ENCODE measurements at regions not wholly inside any gene's neighbourhood (a gene's known extent, or its start where the extent isn't known, plus 50 kb on each side); places are given as distances from the start of the nearest gene placed in this dataset.

- TF ChIP-seq PPARA (CRISPR knock-in tag; IDR thresholded peaks at IDR 0.05; ENCODE audit: borderline replicate concordance) (no peak), PATZ1 (CRISPR knock-in tag; IDR thresholded peaks at IDR 0.05; ENCODE audit: borderline replicate concordance) (no peak), ZFP30 (CRISPR knock-in tag; IDR thresholded peaks at IDR 0.05) (no peak), SNAI2 (CRISPR knock-in tag; IDR thresholded peaks at IDR 0.05) (no peak), ISL1 (CRISPR knock-in tag; IDR thresholded peaks at IDR 0.05) (no peak), TCF4 (CRISPR knock-in tag; IDR thresholded peaks at IDR 0.05; ENCODE audit: borderline replicate concordance) (no peak)
Measured at GRCh38 chr11:115710426-115710825, 206.2 kb upstream of the CADM1 start.
